HG03460 (cell line): ENCODE measurements at regions not wholly inside any gene's neighbourhood (a gene's known extent, or its start where the extent isn't known, plus 50 kb on each side); places are given as distances from the start of the nearest gene placed in this dataset.
"Not testable (repeated sequence)": the region's sequence is repeated elsewhere in the genome, so short reads cannot be mapped to it uniquely, and the experiment has no call there.

ENCODE experiments used
- ATAC-seq: cut with Tn5 transposase; IDR thresholded peaks from one replicate; pipeline ENCODE4 v1.9.1; 2021; ENCODE audit not compliant: unreplicated experiment

GRCh38 chr18:995629-996028 is 91.0 kb downstream of the ADCYAP1 start:
- no peak for ATAC-seq

DNA sequence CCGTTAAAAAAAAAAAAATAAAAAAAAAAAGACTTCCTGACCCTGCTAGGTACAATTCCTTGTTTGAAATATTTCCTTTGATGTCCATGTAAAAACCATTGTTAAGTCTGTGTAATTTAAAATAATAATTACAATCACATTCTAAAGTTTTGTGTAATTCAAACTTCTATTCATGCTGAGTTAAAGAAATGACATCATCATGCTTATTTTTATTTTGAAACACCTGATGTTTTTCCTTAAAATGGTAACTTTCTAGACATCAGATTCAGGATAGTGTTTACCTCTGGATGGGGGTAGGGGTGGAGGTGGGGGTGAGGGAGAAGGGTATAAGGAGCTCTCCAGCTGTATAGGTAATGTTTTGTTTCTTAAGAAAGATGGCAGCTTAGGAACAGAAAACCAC is 92.8 kb downstream of the ADCYAP1 start:
- no peak for ATAC-seq

DNA sequence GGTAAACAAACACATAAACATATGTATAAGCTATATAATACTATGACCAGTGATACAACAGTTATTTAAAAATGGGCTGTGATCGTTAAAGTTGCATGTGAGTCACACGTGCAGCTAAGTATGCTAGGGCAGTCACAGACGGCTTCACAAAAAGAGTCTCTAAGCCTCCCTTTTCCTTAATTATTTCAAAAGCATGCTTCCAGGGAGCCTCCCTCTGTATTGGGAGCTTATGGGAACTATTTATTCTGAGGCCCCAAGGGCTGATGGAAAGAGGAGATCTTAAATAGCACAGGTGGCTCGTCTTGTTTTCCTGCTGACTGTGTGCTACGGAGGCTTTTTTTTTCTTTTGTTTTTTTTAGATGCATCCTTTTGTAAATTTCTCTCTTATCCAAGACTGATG is 94.3 kb downstream of the ADCYAP1 start:
- ATAC-seq: no peak

DNA sequence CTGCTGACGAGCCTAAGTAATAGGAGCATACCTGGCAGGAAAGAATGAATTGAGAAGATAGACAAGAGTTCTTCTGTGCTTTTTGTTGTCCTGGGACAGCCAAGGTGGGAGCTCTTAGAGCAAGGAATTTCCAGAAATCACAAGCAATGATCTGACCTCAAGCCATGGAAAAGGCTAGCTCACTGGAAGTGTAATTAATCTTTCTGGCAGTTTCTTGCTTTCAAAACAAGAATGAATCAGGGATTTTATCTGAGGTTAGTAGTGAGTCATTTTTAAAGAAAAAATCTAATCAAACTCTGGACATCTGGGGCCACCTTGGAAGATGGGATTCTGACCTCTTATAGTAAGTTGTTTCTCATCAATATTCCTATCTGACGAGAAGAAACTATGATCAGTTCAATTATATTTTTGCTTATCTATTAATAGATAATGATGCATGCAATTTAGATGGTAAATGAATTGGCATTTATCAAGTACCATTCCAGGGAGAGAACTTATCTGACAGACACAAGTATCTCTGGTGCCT is 98.0 kb downstream of the ADCYAP1 start:
- ATAC-seq: no peak

DNA sequence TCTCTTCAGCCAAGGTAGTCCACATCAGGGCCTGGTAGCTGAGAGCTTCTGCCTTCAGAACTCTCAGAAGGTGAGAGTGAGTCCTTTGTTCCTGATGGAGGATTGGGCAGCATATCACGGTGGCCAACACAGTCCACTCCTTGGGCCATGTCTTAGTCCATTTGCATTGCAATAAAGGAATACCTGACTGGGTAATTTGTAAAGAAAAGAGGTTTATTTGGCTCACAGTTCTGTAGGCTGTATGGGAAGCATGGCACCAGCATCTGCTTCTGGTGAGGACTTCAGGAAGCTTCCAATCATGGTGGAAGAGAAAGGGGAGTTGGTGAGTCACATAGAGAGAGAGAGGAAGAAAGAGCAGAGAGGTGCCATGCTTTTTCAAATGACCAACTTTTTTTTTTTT is 98.8 kb downstream of the ADCYAP1 start:
- ATAC-seq: no peak

DNA sequence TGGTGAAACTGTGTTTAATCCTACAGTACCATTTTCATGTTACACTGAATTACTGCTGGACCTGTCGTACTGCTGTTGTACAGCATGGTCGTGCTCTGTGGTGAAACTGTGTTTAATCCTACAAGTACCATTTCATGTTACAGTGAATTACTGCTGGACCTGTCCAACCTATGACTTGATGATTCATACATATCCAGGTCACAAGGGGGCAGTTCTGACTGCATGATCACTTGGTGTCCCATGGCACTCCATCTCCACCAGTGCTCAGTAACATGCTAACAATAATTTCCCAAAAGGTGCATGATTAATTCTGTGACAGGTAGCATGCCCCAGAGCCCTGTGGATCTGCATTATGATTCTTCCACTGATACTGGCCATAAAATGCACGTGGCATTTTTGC is 101.6 kb downstream of the ADCYAP1 start:
- ATAC-seq: no peak

DNA sequence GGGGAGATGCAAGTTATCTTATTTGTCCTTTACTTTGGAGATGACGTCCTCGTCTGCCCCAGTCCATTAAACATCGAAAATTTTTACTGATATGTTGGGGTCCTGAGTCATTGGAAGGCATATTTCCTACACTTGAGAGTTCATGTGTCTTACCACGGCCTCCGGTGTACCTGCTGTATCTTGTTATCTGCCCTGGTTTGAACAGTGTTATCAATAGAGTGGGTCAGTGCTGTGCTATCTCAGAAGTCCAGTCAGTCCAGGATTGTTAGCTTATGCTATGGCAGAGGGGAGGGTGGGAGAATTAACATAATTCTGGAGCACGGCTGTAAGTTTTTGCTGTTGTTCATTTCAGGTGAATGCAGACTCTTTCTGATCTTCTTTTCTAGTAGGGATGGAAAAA is 102.3 kb downstream of the ADCYAP1 start:
- no peak for ATAC-seq

DNA sequence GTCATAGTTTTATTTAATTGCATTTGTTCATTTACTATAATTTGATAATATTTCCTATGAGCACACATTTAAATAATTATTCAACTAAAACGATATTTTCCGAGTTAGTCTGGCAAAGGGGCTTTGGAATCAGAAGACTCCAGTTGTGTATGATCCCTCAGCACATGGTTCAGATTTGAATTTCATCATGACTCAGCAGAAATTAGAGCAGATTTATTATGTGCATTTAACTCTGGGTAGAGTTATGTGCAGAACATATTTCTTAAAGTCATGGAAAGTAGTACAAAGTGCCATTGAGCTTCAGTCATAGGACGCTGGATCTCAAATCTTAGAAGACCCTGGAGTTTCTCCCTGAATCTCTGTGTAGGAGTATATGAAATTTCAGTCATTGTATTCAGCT is 106.7 kb downstream of the ADCYAP1 start:
- no peak for ATAC-seq

GRCh38 chr18:1012775-1013174 is 108.1 kb downstream of the ADCYAP1 start:
- ATAC-seq: no peak

DNA sequence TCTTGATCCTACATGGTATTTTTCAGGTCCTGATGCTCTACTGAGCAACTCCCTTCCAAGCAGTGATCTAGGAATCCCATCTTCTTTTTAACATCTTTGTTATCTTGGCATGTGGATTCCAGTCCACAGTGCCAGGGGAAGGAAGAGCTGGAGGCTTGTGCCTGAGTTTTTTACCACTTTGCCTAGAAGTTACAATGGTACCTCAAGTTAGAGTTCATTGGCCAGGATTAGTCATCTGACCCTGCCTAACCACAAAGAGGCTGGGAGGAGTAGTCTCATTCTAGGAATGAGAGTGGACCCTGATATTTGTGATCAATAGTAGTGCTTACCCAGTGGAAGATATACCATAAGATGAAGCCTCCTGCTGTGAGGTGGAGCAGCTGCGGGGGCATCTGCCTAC is 109.3 kb downstream of the ADCYAP1 start:
- ATAC-seq: no peak

- ATAC-seq: no peak
These were observed 109.8 kb downstream of the ADCYAP1 start for GRCh38 chr18:1014509-1014908.

DNA sequence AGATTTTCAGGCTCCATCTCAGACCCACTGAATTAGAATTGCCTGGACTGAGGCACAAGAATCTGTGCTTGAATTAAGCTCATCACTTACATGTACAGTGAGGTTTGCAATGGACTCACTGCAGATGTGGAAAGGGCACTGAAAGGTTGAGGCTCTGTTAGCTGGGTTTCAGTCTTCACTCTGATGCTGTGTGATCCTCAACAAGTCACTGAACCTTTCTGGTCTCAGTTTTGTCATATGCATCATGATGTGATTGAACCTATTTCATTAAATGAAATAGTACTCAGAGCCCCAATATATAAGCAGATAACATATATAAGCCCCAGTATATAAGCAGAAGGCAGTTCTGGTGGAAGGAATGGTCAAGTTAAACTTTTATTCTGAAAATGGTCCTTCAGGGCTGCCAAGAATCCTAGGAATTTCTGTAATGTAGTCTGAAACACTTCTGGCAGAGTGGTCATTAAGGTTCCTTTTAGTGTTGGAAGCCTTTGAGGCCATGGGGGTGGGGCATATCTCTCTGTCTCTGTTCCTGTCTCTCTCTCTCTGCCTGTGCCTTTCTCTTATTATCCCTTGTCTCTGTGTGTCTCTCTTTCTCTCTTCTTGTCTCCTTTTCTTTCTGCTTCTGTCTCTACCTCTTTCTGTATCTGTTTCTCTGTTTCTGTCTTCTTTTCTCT is 110.4 kb downstream of the ADCYAP1 start:
- ATAC-seq: no peak

DNA sequence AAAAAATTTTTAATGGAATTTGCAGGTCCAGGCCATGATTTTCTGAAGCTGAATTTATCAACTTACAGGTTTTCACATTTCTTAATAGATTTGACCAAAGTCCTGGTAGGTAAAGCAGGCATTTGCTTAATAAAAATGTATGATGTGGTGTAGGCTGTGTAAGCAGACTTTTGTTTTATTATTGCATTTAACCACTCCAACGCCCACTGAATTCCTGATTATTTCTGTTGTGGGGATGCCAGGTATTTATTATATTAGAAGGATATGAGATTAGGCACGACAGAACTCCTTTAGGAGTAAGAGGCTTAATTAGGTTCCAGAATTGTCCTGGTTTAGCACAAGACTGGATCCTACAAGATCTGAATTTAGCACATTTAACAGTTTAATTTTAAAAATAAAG is 111.1 kb downstream of the ADCYAP1 start:
- no peak for ATAC-seq

GRCh38 chr18:1017227-1018058 is 112.8 kb downstream of the ADCYAP1 start:
- ATAC-seq: no peak

GRCh38 chr18:1018181-1018681 is 113.6 kb downstream of the ADCYAP1 start:
- ATAC-seq: no peak

GRCh38 chr18:1019191-1019590 is 114.5 kb downstream of the ADCYAP1 start:
- no peak for ATAC-seq

DNA sequence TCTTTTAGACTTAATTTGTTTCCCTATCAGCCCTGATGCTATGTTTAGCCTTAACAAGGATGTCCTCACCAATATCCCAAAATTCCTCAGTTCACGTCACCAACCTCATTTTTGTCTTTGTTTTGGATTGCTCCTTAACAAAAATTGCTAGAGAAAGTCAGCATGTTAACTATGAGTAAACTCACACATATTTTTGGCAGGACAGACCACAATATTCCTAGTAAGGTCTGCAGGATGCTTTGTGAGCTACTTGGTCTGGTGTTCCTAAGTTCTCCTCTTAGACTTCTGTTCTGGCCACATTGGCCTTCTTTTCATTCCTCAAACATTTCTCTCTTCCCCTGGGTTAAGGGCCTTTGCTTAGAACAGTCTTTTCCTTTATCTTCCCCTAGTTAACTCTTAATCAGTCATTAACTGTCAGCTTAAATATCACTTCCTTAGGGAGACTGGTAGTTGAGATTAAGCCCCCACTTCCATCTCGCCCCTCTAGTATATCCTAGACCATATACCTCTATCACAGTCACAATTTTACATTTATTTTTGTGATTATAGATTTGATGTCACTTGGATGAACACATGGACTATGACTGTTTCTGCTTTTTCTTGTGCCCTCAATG is 116.2 kb downstream of the ADCYAP1 start:
- ATAC-seq: no peak

DNA sequence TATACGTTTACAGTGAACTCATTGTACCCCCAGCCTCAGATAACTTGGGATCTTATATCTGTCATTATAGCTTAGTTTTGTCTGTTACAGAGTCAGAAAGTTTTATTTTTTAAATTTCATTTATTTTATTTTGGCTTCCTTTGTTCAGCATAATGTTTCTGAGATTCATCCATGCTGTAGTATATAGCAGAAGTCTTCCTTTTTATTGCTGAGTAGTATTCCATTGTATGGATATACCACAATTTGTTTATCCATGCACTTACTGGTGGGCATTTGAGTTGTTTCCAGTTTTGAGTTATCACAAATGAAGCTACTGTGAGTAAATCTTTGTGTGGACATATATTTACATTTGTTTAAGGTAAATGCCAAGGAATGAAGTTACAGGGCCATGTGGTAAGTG is 122.3 kb downstream of the ADCYAP1 start:
- no peak for ATAC-seq

DNA sequence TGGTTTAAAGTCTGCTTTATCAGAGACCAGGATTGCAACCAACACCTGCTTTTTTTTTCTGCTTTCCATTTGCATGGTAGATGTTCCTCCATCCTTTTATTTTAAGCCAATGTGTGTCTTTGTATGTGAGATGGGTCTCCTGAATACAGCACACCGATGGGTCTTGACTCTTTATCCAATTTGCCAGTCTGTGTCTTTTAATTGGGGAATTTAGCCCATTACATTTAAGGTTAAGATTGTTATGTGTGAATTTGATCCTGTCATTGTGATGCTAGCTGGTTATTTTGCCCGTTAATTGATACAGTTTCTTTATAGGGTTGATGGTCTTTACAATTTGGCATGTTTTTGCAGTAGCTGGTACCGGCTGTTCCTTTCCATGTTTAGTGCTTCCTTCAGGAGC is 128.4 kb downstream of the ADCYAP1 start:
- ATAC-seq: not testable (repeated sequence)

DNA sequence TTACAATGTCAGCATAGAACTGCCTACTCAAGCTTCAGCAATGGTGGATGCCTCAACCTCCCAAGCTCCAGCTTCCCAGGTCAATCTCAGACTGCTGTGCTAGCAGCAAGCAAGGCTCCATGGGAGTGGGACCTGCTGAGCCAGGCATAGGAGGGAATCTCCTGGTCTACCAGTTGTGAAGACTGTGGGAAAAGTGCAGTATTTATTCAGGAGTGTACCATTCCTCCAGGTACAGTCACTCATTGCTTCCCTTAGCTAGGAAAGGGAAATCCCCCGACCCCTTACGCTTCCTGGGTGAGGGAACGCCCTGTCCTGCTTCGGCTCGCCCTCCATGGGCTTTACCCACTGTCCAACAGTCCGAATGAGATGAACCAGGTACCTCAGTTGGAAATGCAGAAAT is 130.3 kb downstream of the ADCYAP1 start:
- no peak for ATAC-seq

- ATAC-seq: no peak
These were observed 132.3 kb downstream of the ADCYAP1 start for GRCh38 chr18:1036926-1037325.

GRCh38 chr18:1037776-1038175 is 133.1 kb downstream of the ADCYAP1 start:
- ATAC-seq: no peak
